ENCODE measurements at regions not wholly inside any gene's neighbourhood (a gene's known extent, or its start where the extent isn't known, plus 50 kb on each side); places are given as distances from the start of the nearest gene placed in this dataset.

GRCh38 chr7:80347173-80347572 lies 164.7 kb downstream of the GNAT3 start:
- DNase-seq (ENCODE audit: low read depth): no peak

GRCh38 chr7:80346704-80347103 lies 165.2 kb downstream of the GNAT3 start:
- no peak for DNase-seq (ENCODE audit: low read depth)

- peak; percentile 35 for DNase-seq (ENCODE audit: low read depth)
Observed at GRCh38 chr7:80335511-80336231, 176.2 kb downstream of the GNAT3 start.

GRCh38 chr7:80334908-80335307 lies 177.0 kb downstream of the GNAT3 start:
- no peak for DNase-seq (ENCODE audit: low read depth)

GRCh38 chr7:80334196-80334595 lies 177.7 kb downstream of the GNAT3 start:
- DNase-seq (ENCODE audit: low read depth): no peak

- DNase-seq (ENCODE audit: low read depth): no peak
Observed at GRCh38 chr7:80333040-80333439, 178.8 kb downstream of the GNAT3 start.

- peak; percentile 48 for DNase-seq (ENCODE audit: low read depth)
Observed at GRCh38 chr7:80330434-80330833, 181.4 kb downstream of the GNAT3 start.

GRCh38 chr7:80324032-80324431 lies 187.8 kb downstream of the GNAT3 start:
- peak; percentile 38 for DNase-seq (ENCODE audit: low read depth)

GRCh38 chr7:80319461-80319860 lies 184.8 kb downstream of the GNAI1 start:
- no peak for DNase-seq (ENCODE audit: low read depth)

- no peak for DNase-seq (ENCODE audit: low read depth)
Observed at GRCh38 chr7:80318081-80318480, 183.4 kb downstream of the GNAI1 start.

- no peak for DNase-seq (ENCODE audit: low read depth)
Observed at GRCh38 chr7:80316811-80317210, 182.2 kb downstream of the GNAI1 start.

GRCh38 chr7:80313716-80314115 lies 179.1 kb downstream of the GNAI1 start:
- DNase-seq (ENCODE audit: low read depth): no peak

- no peak for DNase-seq (ENCODE audit: low read depth)
Observed at GRCh38 chr7:80313067-80313626, 178.5 kb downstream of the GNAI1 start.

GRCh38 chr7:80312139-80312661 lies 177.6 kb downstream of the GNAI1 start:
- no peak for DNase-seq (ENCODE audit: low read depth)

- no peak for DNase-seq (ENCODE audit: low read depth)
Observed at GRCh38 chr7:80311313-80311712, 176.7 kb downstream of the GNAI1 start.

GRCh38 chr7:80309971-80310549 lies 175.4 kb downstream of the GNAI1 start:
- DNase-seq (ENCODE audit: low read depth): no peak

- no peak for DNase-seq (ENCODE audit: low read depth)
Observed at GRCh38 chr7:80309377-80309776, 174.7 kb downstream of the GNAI1 start.

- peak; percentile 44 for DNase-seq (ENCODE audit: low read depth)
Observed at GRCh38 chr7:80307227-80307856, 172.7 kb downstream of the GNAI1 start.

- DNase-seq (ENCODE audit: low read depth): no peak
Observed at GRCh38 chr7:80303315-80303714, 168.7 kb downstream of the GNAI1 start.

GRCh38 chr7:80302636-80303035 lies 168.0 kb downstream of the GNAI1 start:
- no peak for DNase-seq (ENCODE audit: low read depth)

GRCh38 chr7:80302078-80302477 lies 167.4 kb downstream of the GNAI1 start:
- DNase-seq (ENCODE audit: low read depth): no peak

- DNase-seq (ENCODE audit: low read depth): no peak
Observed at GRCh38 chr7:80298201-80298600, 163.6 kb downstream of the GNAI1 start.

GRCh38 chr7:80294346-80294745 lies 159.7 kb downstream of the GNAI1 start:
- DNase-seq (ENCODE audit: low read depth): peak; percentile 19
